Ishikawa (cell line): ENCODE measurements at regions not wholly inside any gene's neighbourhood (a gene's known extent, or its start where the extent isn't known, plus 50 kb on each side); places are given as distances from the start of the nearest gene placed in this dataset.

ENCODE experiments used
- CREB1 ChIP-seq: IDR thresholded peaks from 2 replicates; pipeline ENCODE4 v1.6.1; 2012; ENCODE audit warnings: low read depth
- FOXM1 ChIP-seq: IDR thresholded peaks from 2 replicates; pipeline ENCODE4 v1.6.1; 2012; ENCODE audit warnings: low read depth, borderline replicate concordance

DNA sequence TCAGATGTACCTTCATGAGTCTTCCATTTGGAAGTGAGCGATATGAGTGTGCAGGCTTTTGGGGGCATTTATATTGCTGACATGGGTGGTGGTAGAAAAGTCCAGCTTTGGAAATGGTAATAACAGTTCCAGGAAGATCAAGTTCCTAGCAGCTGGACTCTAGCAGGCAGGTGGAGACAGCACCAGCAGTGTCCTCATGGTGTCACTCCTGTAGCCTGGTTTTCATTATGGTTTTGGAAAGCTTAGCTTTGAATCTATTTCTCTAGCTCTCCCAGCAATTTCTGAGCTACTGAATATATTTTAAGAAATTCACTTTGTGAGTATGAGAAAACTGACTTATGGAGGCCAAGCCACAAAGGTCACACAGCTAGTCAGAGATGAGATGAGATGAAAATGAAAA lies 523.2 kb upstream of the HTR2A start:
- TF ChIP-seq CREB1 (no peak), FOXM1 (no peak)
